Fibroblast of pulmonary artery (primary cell): ENCODE measurements at regions not wholly inside any gene's neighbourhood (a gene's known extent, or its start where the extent isn't known, plus 50 kb on each side); places are given as distances from the start of the nearest gene placed in this dataset.

Experiments
- DNase-seq: peaks from one replicate; pipeline ENCODE4 v3.0.0-alpha.2; 2010; ENCODE audit warnings: low read depth
- H3K4me3 ChIP-seq: replicated peaks from 2 replicates; pipeline ENCODE4 v1.5.1; 2011; ENCODE audit warnings: low read depth, mild to moderate bottlenecking, control low read depth, low read length, moderate library complexity
- CTCF ChIP-seq: IDR thresholded peaks from 2 replicates; pipeline ENCODE4 v1.5.1; 2011; ENCODE audit warnings: mild to moderate bottlenecking, control low read depth, low read length, inconsistent platforms; ENCODE audit errors: missing control alignments

GRCh38 chr22:49616356-49617231 is 211.1 kb downstream of the BRD1 start:
- H3K4me3 ChIP-seq, result no peak overlapping the region
- TF ChIP-seq CTCF, result no peak
- DNase-seq, result no peak

GRCh38 chr22:49614966-49615965 is 212.4 kb downstream of the BRD1 start:
- no peak for DNase-seq
- H3K4me3 ChIP-seq, result no peak overlapping the region
- no peak for TF ChIP-seq CTCF

GRCh38 chr22:49613511-49614270 is 214.0 kb downstream of the BRD1 start:
- no peak overlapping the region for H3K4me3 ChIP-seq
- DNase-seq, result no peak
- TF ChIP-seq CTCF, result no peak

GRCh38 chr22:49613108-49613507 is 214.6 kb downstream of the BRD1 start:
- no peak for TF ChIP-seq CTCF
- no peak for DNase-seq
- no peak overlapping the region for H3K4me3 ChIP-seq

- TF ChIP-seq CTCF, result no peak
- H3K4me3 ChIP-seq, result no peak overlapping the region
- no peak for DNase-seq
These were observed 218.3 kb downstream of the BRD1 start for GRCh38 chr22:49609207-49609876.

- no peak overlapping the region for H3K4me3 ChIP-seq
- DNase-seq, result no peak
- TF ChIP-seq CTCF, result no peak
These were observed 219.0 kb downstream of the BRD1 start for GRCh38 chr22:49608660-49609059.
